Stimulated activated CD8-positive, alpha-beta memory T cell treated with anti-CD3 and anti-CD28 coated beads, Interleukin-7, amount 100 ng/mL, for 48 hours (primary cell): ENCODE measurements at regions not wholly inside any gene's neighbourhood (a gene's known extent, or its start where the extent isn't known, plus 50 kb on each side); places are given as distances from the start of the nearest gene placed in this dataset.
"Not testable (repeated sequence)": the region's sequence is repeated elsewhere in the genome, so short reads cannot be mapped to it uniquely, and the experiment has no call there.

ENCODE experiments used
- DNase-seq, 2 donors: peaks; one replicate each; pipeline ENCODE4 v3.0.0-alpha.2; 2020; ENCODE audit warnings: low read depth in 1 of 2; ENCODE audit errors: extremely low read depth in 1 of 2

DNA sequence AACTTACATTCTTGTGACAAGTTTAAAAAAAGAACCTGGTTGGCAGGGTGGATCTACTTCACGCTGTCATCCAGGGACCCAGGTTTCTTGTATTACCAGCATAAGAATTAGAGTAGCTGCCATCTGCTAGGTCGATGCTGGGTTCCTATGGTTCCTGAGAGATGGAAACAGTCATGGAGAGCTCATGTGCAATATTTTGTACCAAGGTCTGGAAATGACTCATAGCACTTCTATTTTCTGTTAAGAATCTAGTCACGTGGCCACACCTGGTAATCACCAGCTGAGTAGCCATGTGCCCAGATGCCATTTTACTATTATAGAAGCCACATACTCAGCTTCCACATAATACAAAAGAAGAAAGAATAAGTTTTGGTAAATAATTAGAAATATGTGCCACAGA is 171.3 kb downstream of the CD83 start:
- DNase-seq, result no peak

- DNase-seq, result no peak
These were observed 172.6 kb downstream of the CD83 start for GRCh38 chr6:14290041-14290771.

DNA sequence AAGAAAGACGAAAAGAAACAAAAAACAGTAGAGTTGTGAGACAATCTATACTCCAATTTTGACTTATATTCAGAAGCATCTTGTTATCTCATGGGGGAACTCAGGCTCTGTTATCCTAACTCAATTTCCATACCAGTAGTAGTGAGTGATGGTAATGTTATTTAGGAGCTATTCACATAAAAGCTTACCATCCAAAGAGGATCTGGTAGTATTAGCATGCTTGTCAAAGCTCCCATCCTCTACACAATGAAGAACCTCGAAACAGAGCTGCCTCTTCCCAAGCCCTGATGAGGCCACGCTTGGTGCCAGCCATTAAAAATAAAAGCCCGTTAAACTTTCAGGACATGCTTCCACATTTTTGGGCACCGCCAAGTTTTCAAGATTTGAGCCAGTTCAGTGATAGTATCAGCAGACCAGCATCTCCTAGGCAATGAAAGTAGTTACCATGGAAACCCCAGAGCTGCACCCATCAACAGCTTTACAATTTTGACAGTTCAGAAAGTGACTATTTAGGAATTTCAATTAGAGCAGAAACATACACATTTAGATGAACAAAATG is 173.3 kb downstream of the CD83 start:
- no peak for DNase-seq

DNA sequence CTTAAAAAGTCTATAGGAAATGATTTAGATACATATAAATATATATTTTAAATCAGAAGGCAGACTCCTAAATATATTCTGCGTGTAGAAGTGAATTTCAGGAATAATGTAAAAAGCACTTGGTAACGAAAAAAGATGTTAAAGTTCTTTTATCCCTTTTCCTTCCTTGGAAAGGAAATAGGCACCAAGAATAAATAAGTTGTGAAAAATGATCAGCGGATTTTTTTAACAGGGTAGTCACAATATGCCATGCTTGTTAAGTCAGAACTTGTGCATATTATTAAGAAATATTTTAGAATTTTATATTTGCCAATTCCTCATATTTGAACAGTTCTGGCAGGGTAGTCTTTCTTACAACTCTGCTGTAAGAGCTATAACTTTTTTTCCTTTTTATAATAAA is 173.8 kb downstream of the CD83 start:
- no peak for DNase-seq

- no peak for DNase-seq
These were observed 174.5 kb downstream of the CD83 start for GRCh38 chr6:14292119-14292518.

GRCh38 chr6:14294270-14294951 is 176.8 kb downstream of the CD83 start:
- no peak for DNase-seq

GRCh38 chr6:14296698-14297097 is 179.1 kb downstream of the CD83 start:
- DNase-seq, result not testable (repeated sequence)

DNA sequence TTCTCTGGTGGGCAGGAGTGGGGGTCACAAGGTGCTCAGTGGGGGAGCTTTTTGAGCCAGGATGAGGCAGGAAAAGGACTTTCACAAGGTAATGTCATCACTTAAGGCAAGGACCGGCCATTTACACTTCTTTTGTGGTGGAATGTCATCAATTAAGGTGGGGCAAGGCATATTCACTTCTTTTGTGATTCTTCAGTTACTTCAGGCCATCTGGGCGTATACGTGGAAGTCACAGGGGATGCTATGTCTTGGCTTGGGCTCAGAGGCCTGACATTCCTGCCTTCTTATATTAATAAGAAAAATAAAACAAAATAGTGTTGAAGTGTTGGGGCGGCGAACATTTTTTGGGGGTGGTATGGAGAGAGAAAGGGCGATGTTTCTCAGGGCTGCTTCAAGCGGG is 179.5 kb downstream of the CD83 start:
- not testable (repeated sequence) for DNase-seq

- DNase-seq, result not testable (repeated sequence)
These were observed 182.6 kb downstream of the CD83 start for GRCh38 chr6:14300189-14300588.

DNA sequence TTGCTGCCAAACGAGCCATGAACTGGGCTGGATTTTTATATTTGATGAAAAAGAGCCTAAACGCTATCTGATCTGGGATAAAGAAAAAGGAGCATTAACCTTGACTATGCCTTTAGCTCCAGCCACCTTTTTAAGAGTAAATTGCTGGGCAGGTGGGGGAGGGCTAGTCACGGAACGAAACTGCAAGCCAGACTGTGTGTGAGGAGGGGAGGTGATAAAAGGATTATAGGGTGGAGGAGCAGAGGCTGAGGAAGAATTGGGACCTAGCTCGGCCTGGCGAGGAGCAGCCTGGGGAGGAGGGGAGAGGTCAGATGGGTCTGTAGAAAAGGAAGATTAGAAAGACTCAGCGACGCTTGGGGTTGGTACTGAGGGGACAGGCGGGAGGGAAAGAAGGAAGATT is 183.1 kb downstream of the CD83 start:
- not testable (repeated sequence) for DNase-seq

- DNase-seq, result not testable (repeated sequence)
These were observed 183.9 kb downstream of the CD83 start for GRCh38 chr6:14301477-14301876.

GRCh38 chr6:14305131-14305530 is 187.6 kb downstream of the CD83 start:
- peak in 1 of 2 donors; percentile 15 for DNase-seq

- no peak for DNase-seq
These were observed 188.1 kb downstream of the CD83 start for GRCh38 chr6:14305624-14306023.

- DNase-seq, result no peak
These were observed 188.8 kb downstream of the CD83 start for GRCh38 chr6:14306151-14306906.

- DNase-seq, result no peak
These were observed 191.9 kb downstream of the CD83 start for GRCh38 chr6:14309516-14309915.

DNA sequence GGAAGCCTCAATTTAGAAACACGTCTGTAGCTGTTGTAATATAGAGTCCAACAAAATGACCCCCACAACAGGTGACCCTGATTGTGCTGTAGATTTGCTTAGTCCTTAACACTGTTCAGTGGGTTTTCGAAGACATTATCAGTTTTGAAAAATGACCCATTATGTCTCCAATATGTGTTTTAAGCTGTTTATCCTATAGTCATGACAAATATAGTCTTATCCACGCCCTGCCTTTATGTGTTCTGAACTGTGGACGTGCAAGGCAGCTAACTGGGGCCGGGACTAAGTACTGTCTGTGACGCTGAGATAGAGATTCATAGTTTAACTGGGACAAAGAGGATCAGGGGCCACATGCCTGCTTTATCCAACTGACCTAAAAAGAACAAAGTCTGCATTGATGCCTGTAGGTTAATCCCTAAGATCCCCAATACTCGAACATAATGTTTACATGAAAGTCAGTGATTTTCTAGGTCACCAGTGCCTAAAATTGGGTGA is 192.4 kb downstream of the CD83 start:
- DNase-seq, result no peak

- DNase-seq, result no peak
These were observed 193.4 kb downstream of the CD83 start for GRCh38 chr6:14310960-14311359.

- DNase-seq, result no peak
These were observed 195.0 kb downstream of the CD83 start for GRCh38 chr6:14312587-14312986.

DNA sequence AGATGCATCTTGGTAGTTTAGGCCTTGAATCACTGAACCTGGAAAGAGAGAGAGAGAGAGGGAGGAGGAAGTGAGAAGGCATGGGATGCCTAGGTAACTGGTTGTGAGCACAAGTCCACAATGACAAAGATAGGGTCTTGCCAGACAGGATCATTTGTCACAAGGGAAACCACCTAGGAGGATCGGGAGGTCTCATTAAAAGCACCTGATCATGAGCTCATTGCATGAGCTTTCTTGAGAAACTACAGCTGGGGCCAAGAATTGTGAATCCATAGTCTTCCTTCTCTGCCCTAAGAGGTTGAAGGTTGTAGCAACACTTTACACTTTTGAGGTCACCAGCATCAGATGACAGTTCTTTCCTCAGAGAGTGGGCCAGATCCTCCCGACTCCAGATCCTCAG is 195.7 kb downstream of the CD83 start:
- no peak for DNase-seq

- no peak for DNase-seq
These were observed 197.8 kb downstream of the CD83 start for GRCh38 chr6:14315353-14315752.

- no peak for DNase-seq
These were observed 199.2 kb downstream of the CD83 start for GRCh38 chr6:14316651-14317386.
